Activated T-helper 2 cell treated with anti-CD3 and anti-CD28 coated beads, Interferon-gamma antibody, Interleukin-2, Interleukin-4, amounts not matched to agents 10 μg/mL and 5 μg/mL and 100 μg/mL, durations not matched to agents 14 hours and 24 hours and 36 hours (primary cell): ENCODE measurements at regions not wholly inside any gene's neighbourhood (a gene's known extent, or its start where the extent isn't known, plus 50 kb on each side); places are given as distances from the start of the nearest gene placed in this dataset.
"Not testable (repeated sequence)": the region's sequence is repeated elsewhere in the genome, so short reads cannot be mapped to it uniquely, and the experiment has no call there.

ENCODE experiments used
- DNase-seq: peaks from one replicate; pipeline ENCODE4 v3.0.0; 2021; ENCODE audit warnings: low spot score
- H3K27ac Mint-ChIP-seq: one replicate; pipeline ENCODE4 v1.8.0; 2021; ENCODE audit warnings: mixed read lengths
- H3K27me3 Mint-ChIP-seq: one replicate; pipeline ENCODE4 v1.8.0; 2021; ENCODE audit warnings: low read depth, mixed read lengths
- H3K36me3 Mint-ChIP-seq: one replicate; pipeline ENCODE4 v1.8.0; 2021; ENCODE audit warnings: low read depth, mixed read lengths
- H3K4me1 Mint-ChIP-seq: one replicate; pipeline ENCODE4 v1.8.0; 2021; ENCODE audit warnings: low read depth, mixed read lengths
- H3K4me3 Mint-ChIP-seq: one replicate; pipeline ENCODE4 v1.8.0; 2021; ENCODE audit warnings: low read depth, mild to moderate bottlenecking, moderate library complexity, mixed read lengths
- H3K9me3 Mint-ChIP-seq: one replicate; pipeline ENCODE4 v1.8.0; 2021; ENCODE audit warnings: mixed read lengths
- intact Hi-C: fragments of 100-400 bp; cut with micrococcal nuclease; formaldehyde crosslinking; loops from one replicate; pipeline ENCODE4 v1.15.1; 2023

DNA sequence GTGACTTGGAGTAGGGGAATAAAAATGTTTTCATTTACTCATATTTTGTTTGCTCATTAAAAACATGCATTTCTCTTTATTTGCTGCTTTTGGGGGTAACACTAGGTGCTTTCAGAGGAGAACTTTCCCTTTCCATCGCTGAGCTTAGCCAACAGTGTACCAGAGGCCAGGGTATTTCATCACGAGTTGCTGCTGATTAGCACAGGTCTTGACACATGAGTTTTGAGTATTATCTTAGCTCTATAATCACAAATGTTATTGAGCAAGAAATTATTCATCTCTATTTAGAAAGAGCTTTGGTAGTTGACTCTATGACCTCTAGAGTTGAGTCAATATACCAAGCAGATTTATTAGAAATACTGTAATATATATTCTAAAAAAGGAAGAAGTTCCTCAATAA lies 375.9 kb downstream of the NXPH1 start:
- intact Hi-C loops = no loop called here
- no peak for DNase-seq
- H3K4me3 Mint-ChIP-seq = no peak overlapping the region
- H3K36me3 Mint-ChIP-seq = no peaks in the 10 kb centered on the region
- H3K9me3 Mint-ChIP-seq = peaks cover 14% of the 10 kb centered on the region
- no peak overlapping the region for H3K27ac Mint-ChIP-seq
- H3K27me3 Mint-ChIP-seq = no peaks in the 10 kb centered on the region
- H3K4me1 Mint-ChIP-seq = no peaks in the 10 kb centered on the region

DNA sequence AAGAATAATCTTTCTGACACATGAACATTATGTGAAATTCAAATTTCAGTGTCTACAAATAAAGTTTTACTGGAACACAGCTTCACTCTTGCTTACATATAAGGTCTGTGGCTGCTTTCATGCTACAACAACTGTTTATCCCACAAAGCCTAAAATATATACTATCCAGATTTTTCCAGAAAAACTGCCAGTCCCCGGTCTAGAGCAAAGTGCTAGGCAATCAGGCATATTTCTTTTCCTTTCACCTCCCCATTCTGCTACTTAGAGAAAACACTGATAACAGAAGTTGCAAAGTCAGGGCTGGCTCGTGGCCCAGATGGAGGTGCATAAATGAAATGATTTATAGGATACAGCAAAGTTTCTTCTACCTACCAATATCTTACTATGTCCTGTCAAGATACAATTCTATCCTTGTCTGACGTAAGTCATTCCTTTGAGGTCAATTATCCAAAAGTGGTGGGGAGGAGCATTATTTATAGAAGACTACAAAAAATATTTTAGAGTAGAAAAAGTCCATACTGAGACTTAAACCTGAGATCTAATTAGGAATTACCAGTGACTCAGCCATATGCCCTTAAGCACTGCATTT lies 384.1 kb downstream of the NXPH1 start:
- Mint-ChIP-seq H3K4me3 (no peak overlapping the region), H3K36me3 (no peaks in the 10 kb centered on the region), H3K9me3 (peaks cover 8% of the 10 kb centered on the region)

DNA sequence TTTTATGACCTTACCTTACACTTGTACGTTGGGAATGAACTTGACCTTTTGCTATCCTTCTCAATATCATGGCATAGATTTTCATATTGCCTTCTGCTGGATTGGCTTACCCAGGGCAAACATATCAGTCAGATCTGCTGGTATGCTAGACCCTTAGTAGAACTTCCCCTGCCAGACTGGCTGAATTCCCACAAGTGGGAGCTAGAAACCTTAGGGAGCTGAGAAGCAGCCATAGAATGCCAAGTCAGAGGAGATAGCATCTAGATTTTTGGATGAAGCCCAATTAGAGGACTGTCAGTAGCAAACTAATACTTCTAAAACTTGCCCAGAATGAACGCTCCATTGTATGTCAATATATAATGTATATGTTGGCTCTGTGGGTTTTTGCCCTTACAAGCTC lies 385.0 kb downstream of the NXPH1 start:
- H3K27me3 Mint-ChIP-seq = no peaks in the 10 kb centered on the region
- no peak overlapping the region for H3K4me3 Mint-ChIP-seq

More for the DNA sequence above, 384.1 kb downstream of the NXPH1 start:
- no peaks in the 10 kb centered on the region for H3K27me3 Mint-ChIP-seq
- DNase-seq = no peak
- intact Hi-C loops = no loop called here
- no peak overlapping the region for H3K27ac Mint-ChIP-seq
- no peaks in the 10 kb centered on the region for H3K4me1 Mint-ChIP-seq

DNA sequence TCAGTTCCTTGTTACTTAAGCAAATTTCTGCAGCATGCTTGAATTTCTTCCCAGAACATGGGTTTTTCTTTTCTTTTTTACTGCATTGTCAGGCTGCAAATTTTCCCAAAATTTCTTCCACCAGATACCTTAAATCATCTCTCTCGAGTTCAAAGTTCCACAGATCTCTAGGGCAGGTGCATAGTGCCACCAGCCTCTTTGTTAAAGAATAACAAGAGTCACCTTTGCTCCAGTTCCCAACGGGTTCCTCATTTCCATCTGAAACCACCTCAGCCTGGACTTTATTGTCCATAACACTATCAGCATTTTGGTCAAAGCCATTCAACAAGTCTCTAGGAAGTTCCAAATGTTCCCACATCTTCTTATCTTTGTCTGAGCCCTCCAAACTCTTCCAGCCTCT lies 389.2 kb downstream of the NXPH1 start:
- H3K9me3 Mint-ChIP-seq = peaks cover 19% of the 10 kb centered on the region
- H3K4me1 Mint-ChIP-seq = no peaks in the 10 kb centered on the region
- H3K27ac Mint-ChIP-seq = no peak overlapping the region
- H3K27me3 Mint-ChIP-seq = no peaks in the 10 kb centered on the region
- intact Hi-C loops = no loop called here
- no peak overlapping the region for H3K4me3 Mint-ChIP-seq
- no peak for DNase-seq
- H3K36me3 Mint-ChIP-seq = no peaks in the 10 kb centered on the region

More for the DNA sequence above, 385.0 kb downstream of the NXPH1 start:
- Mint-ChIP-seq H3K9me3 (peaks cover 6% of the 10 kb centered on the region), H3K27ac (no peak overlapping the region), H3K4me1 (no peaks in the 10 kb centered on the region), H3K36me3 (no peaks in the 10 kb centered on the region)
- intact Hi-C loops = no loop called here
- DNase-seq = no peak

DNA sequence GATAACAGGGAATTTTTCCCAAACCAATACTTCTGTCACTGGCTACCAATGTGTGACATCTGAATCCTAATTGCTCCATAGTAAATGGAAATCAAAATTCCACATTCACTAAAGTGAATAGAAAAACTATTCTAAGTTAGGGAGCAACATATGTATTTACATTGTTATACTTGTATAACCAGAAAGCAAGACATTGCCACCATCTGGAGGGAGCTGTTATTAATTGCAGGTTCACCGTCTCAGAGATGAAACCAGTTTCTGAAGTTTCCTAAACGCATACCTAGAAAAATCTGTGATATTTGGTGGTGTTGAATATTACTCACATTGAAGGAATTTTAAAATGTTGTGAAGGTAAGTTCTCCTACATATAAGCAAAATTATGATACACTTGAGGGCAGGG lies 390.1 kb downstream of the NXPH1 start:
- no peak overlapping the region for H3K27ac Mint-ChIP-seq
- no peaks in the 10 kb centered on the region for H3K27me3 Mint-ChIP-seq
- H3K4me3 Mint-ChIP-seq = no peak overlapping the region
- intact Hi-C loops = no loop called here
- no peaks in the 10 kb centered on the region for H3K36me3 Mint-ChIP-seq
- H3K9me3 Mint-ChIP-seq = peaks cover 24% of the 10 kb centered on the region
- no peak for DNase-seq
- H3K4me1 Mint-ChIP-seq = no peaks in the 10 kb centered on the region

DNA sequence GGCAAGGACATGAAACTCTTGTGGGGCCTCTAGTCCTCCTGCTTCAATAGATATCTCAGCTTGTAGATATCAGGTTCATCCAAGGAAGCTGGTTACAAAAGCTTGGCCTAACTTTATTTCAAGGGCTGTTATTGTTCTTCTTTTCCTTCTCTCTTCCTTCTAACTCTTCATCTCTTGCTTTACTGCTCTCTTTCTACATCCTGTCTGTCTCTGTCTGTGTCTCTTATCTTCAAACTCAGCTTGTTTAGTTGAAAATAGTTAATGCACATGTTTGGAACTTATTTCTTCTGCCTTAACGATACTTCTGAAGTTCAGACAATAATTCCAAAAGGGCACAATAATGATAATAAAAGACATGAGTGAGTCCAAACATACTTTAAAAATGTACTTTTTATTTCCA lies 393.9 kb downstream of the NXPH1 start:
- Mint-ChIP-seq H3K4me1 (no peaks in the 10 kb centered on the region), H3K4me3 (no peak overlapping the region), H3K27me3 (no peaks in the 10 kb centered on the region), H3K27ac (no peak overlapping the region), H3K9me3 (peaks cover 28% of the 10 kb centered on the region), H3K36me3 (no peaks in the 10 kb centered on the region)
- intact Hi-C loops = no loop called here
- DNase-seq = no peak

DNA sequence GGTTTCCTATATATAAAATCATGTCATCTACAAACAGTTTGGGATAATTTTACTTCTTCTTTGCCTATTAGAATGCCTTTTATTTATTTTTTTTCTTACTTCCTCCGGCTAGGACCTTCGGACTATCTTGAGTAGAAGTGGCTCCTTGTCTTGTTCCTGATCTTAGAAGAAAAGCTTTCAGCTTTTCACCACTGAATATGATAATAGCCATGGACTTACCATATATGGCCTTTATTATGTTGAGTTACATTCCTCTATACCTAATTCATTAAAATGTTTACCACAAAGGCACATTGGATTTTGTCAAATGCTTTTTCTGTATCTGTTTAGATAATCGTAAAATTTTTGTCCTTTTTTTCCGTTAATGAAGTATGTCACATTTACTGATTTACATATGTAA lies 395.7 kb downstream of the NXPH1 start:
- intact Hi-C loops = no loop called here
- Mint-ChIP-seq H3K27ac (no peak overlapping the region), H3K9me3 (peaks cover 29% of the 10 kb centered on the region), H3K4me3 (no peak overlapping the region), H3K27me3 (no peaks in the 10 kb centered on the region), H3K36me3 (no peaks in the 10 kb centered on the region), H3K4me1 (no peaks in the 10 kb centered on the region)
- DNase-seq = no peak

DNA sequence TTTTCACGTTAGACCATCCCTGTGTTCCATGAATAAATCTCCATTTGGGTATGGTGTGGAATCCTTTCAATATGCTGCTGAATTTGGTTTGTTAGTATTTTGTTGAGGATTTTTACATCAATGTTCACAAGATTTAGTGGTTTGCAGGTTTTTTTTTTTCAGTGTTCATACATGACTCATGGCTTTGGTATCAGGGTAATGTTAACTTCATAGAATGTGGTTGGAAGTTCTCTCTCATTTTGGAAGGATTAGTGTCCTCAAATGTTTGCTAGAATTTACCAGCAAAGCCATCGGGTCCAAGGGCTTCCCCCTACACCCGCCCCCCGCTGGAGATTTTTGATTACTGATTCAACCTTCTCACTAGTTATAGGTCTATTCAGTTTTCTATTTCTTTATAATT lies 398.0 kb downstream of the NXPH1 start:
- DNase-seq = no peak
- no peaks in the 10 kb centered on the region for H3K36me3 Mint-ChIP-seq

DNA sequence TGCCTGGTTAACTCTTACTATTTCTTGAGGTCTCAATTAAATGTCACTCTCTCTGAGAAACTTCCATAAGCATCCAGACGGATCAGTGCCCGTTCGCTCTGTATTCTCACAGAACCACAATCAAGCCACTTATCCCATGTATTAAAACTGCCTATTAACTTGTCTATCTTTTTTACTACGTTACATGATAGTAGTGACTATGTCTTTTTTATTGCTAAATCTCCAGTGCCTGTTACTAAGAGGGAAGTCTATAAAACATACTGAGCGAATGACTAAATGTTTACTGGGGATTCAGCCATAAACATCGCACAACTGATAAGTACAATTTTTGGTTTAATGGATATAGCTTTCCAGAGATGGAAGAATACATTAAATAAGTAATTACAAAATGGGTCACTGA lies 399.9 kb downstream of the NXPH1 start:
- H3K4me1 Mint-ChIP-seq = no peaks in the 10 kb centered on the region
- H3K27ac Mint-ChIP-seq = no peak overlapping the region
- no peak overlapping the region for H3K4me3 Mint-ChIP-seq
- peaks cover 20% of the 10 kb centered on the region for H3K9me3 Mint-ChIP-seq
- no peaks in the 10 kb centered on the region for H3K27me3 Mint-ChIP-seq
- no peak for DNase-seq
- no peaks in the 10 kb centered on the region for H3K36me3 Mint-ChIP-seq
- intact Hi-C loops = no loop called here

More for the DNA sequence above, 398.0 kb downstream of the NXPH1 start:
- Mint-ChIP-seq H3K4me3 (no peak overlapping the region), H3K27me3 (no peaks in the 10 kb centered on the region), H3K9me3 (peaks cover 29% of the 10 kb centered on the region), H3K4me1 (no peaks in the 10 kb centered on the region), H3K27ac (no peak overlapping the region)
- intact Hi-C loops = no loop called here

DNA sequence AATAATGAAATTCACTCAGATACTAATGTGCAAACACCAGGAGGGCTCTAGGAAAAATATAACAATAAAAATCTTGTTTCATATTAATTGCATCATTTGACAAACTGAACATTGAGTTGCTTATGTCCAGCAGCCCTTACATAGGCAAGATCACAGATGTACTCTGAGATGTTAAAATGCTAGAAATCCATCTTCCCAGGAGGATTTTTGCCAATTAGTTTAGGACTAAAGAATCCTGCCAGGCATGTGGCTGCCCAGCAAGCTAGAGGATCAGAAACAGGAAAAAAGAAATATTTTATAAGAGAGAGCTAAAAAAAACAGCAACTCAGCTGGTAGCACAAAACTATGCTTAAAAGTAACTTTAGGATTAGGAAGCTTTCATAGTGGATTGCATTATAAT lies 407.8 kb downstream of the NXPH1 start:
- Mint-ChIP-seq H3K27me3 (no peaks in the 10 kb centered on the region), H3K4me1 (no peaks in the 10 kb centered on the region)

DNA sequence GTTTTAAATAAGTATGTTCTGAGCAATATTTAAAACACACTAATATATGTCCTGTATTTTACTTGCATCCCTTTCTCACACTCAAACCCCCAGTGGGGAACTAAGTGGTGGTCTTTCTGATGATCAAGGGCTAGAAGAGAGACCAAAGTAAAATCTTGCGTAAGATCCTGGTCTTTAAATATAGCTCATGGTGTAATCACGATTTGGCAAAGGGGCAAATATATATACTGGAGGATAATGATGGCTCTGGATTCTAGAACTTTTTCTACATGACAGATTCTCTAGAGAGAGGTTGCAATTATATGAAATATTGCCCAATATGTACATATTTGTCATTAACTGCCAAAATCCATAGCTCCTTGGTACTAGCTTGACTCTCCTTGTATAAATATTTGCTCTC lies 438.3 kb downstream of the NXPH1 start:
- no peak overlapping the region for H3K4me3 Mint-ChIP-seq
- no peaks in the 10 kb centered on the region for H3K36me3 Mint-ChIP-seq
- no peak overlapping the region for H3K27ac Mint-ChIP-seq
- intact Hi-C loops = no loop called here
- H3K4me1 Mint-ChIP-seq = no peaks in the 10 kb centered on the region
- H3K27me3 Mint-ChIP-seq = no peaks in the 10 kb centered on the region
- DNase-seq = no peak
- H3K9me3 Mint-ChIP-seq = peaks cover 11% of the 10 kb centered on the region

More for the DNA sequence above, 407.8 kb downstream of the NXPH1 start:
- Mint-ChIP-seq H3K4me3 (no peak overlapping the region), H3K27ac (no peak overlapping the region), H3K36me3 (no peaks in the 10 kb centered on the region), H3K9me3 (peaks cover 5% of the 10 kb centered on the region)
- intact Hi-C loops = no loop called here
- DNase-seq = no peak

DNA sequence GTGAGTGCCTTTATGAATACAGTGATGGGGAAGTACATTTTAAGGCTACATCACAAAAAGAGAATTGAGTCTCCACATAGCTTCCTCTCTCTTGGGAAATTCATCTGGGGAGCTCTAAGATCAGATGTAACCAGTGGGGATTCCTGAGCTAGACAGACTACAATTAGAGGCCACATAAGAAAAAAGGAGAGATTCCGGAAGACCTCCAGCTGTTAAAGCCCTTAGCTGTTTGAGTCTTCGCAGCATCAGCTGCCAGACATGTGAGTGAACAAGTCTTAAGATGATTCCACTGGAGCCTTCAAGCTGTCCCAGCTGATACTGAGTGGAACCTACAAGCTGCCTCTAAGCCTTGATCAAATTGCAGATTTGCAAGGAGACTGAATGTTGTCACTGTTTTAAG lies 448.5 kb downstream of the NXPH1 start:
- H3K4me1 Mint-ChIP-seq = no peaks in the 10 kb centered on the region
- no peak overlapping the region for H3K4me3 Mint-ChIP-seq
- DNase-seq = no peak
- intact Hi-C loops = no loop called here
- peaks cover 24% of the 10 kb centered on the region for H3K9me3 Mint-ChIP-seq
- H3K36me3 Mint-ChIP-seq = no peaks in the 10 kb centered on the region
- H3K27ac Mint-ChIP-seq = no peak overlapping the region
- H3K27me3 Mint-ChIP-seq = no peaks in the 10 kb centered on the region

DNA sequence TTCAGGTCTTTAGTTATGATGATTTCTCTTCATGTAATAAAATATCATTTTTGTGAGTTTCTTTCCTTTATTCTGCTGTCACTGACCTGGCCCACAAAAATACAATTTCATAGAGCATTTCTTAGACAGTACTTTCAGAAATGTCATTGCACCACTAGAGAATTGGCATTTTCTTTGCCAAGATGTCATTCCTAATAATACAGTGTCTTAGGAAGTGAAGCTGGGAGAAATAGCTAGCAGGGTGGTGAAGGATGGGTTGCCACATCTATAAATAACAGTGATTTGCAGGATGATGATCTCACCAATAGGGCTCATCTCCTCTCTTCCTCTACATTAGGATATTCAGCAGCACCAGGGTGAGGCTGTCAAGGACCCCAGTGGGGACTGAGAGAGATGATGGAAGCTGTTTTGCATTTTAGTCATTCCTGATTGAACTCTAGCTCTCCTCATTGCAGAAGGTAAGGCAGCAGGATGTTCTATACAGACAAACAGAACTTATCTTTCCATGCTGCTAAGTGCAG lies 452.1 kb downstream of the NXPH1 start:
- Mint-ChIP-seq H3K36me3 (no peaks in the 10 kb centered on the region), H3K27ac (no peak overlapping the region), H3K27me3 (no peaks in the 10 kb centered on the region), H3K9me3 (peaks cover 16% of the 10 kb centered on the region), H3K4me1 (no peaks in the 10 kb centered on the region), H3K4me3 (no peak overlapping the region)
- intact Hi-C loops = no loop called here
- DNase-seq = no peak

DNA sequence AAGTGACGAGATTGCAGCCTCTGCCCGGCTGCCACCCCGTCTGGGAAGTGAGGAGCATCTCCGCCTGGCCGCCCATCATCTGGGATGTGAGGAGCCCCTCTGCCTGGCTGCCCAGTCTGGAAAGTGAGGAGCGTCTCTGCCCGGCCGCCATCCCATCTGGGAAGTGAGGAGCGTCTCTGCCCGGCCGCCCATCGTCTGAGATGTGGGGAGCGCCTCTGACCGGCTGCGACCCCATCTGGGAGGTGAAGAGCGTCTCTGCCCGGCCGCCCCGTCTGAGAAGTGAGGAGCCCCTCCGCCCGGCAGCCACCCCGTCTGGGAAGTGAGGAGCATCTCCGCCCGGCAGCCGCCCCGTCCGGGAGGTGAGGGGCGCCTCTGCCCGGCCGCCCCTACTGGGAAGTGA lies 456.9 kb downstream of the NXPH1 start:
- H3K27ac Mint-ChIP-seq, DNase-seq, H3K27me3 Mint-ChIP-seq, H3K36me3 Mint-ChIP-seq, intact Hi-C loops, H3K4me3 Mint-ChIP-seq, H3K4me1 Mint-ChIP-seq: not testable (repeated sequence)
- H3K9me3 Mint-ChIP-seq = peaks cover 20% of the 10 kb centered on the region
